B cell (primary cell): ENCODE measurements at regions not wholly inside any gene's neighbourhood (a gene's known extent, or its start where the extent isn't known, plus 50 kb on each side); places are given as distances from the start of the nearest gene placed in this dataset.

Experiments used
- ATAC-seq: fragments of 200-7000 bp; cut with Tn5 transposase; one replicate; pipeline ENCODE4 v1.10.0; 2021; ENCODE audit warnings: low read depth, mild to moderate bottlenecking, moderate number of reproducible peaks, moderate library complexity
- CTCF ChIA-PET: fragments of 350-600 bp; sonication (Branson Sonifier 250); formaldehyde crosslinking; loops from one replicate; lab custom pipeline; 2021; ENCODE audit warnings: antibody characterized with exemption, inconsistent platforms; lab: Charles Lee
- POLR2A ChIA-PET: fragments of 350-600 bp; sonication (Branson Sonifier 250); formaldehyde crosslinking; loops from one replicate; lab custom pipeline; 2021; ENCODE audit warnings: antibody characterized with exemption; lab: Charles Lee
- DNase-seq: peaks from one replicate; pipeline ENCODE4 v3.0.0; 2013
- H2AFZ ChIP-seq: 2 replicates; pipeline ENCODE4 v1.6.1; 2012; ENCODE audit warnings: mild to moderate bottlenecking, low read depth, low read length; ENCODE audit not compliant: insufficient read depth, poor library complexity, severe bottlenecking
- H3K27ac ChIP-seq, 2 donors: 1 replicate in 1 of 2; 2 replicates in 1 of 2; pipeline ENCODE4 v1.5.1; 2012 to 2013; ENCODE audit warnings: low read length in 2 of 2, mild to moderate bottlenecking in 2 of 2, moderate library complexity in 1 of 2
- H3K27me3 ChIP-seq, 4 experiments: fragments of 200-600 bp in 1 of 4; sonication (generic) in 1 of 4; replicated peaks in 1 of 4; 1 replicate in 2 of 4; 2 replicates in 2 of 4; pipeline versions ENCODE4 v1.6.1 to v1.7.0; 2013 to 2016; ENCODE audit warnings: low read length in 3 of 4, mild to moderate bottlenecking in 2 of 4, mixed read lengths in 1 of 4, moderate library complexity in 1 of 4; ENCODE audit not compliant: insufficient read depth in 4 of 4, control insufficient read depth in 3 of 4; ENCODE audit errors: control extremely low read depth in 1 of 4
- H3K36me3 ChIP-seq, 2 experiments: replicated peaks in 1 of 2; 1 replicate in 1 of 2; 2 replicates in 1 of 2; pipeline versions ENCODE4 v1.6.1 to v1.7.1; 2013; ENCODE audit warnings: low read length in 1 of 2; ENCODE audit not compliant: insufficient read depth in 2 of 2, control insufficient read depth in 1 of 2; ENCODE audit errors: control extremely low read depth in 1 of 2, extremely low read depth in 1 of 2
- H3K4me1 ChIP-seq, 2 donors: fragments of 200-600 bp in 1 of 2; sonication (generic) in 1 of 2; 1 replicate in 1 of 2; 2 replicates in 1 of 2; pipeline versions ENCODE4 v1.5.1 to v1.6.1; 2013 to 2017; ENCODE audit warnings: low read length in 2 of 2; ENCODE audit not compliant: control insufficient read depth in 2 of 2, insufficient read depth in 2 of 2
- H3K4me2 ChIP-seq: replicated peaks from 2 replicates; pipeline ENCODE3; 2012; ENCODE audit warnings: mild to moderate bottlenecking, low read depth, low read length; ENCODE audit not compliant: poor library complexity, severe bottlenecking
- H3K4me3 ChIP-seq, 5 experiments: fragments of 200-600 bp in 1 of 5; sonication (generic) in 1 of 5; 1 replicate in 3 of 5; 2 replicates in 2 of 5; pipeline versions ENCODE4 v1.5.1 to v1.7.0; 2011 to 2016; ENCODE audit warnings: low read length in 4 of 5, mild to moderate bottlenecking in 4 of 5, low read depth in 2 of 5, control low read depth in 1 of 5, moderate library complexity in 1 of 5; ENCODE audit not compliant: insufficient read depth in 1 of 5; ENCODE audit errors: control extremely low read depth in 1 of 5, extremely low read depth in 1 of 5
- H3K79me2 ChIP-seq: fragments of 200-600 bp; sonication (generic); one replicate; pipeline ENCODE4 v1.6.0; 2016; ENCODE audit warnings: low read length; ENCODE audit not compliant: control insufficient read depth, insufficient read depth
- H3K9ac ChIP-seq: fragments of 200-600 bp; sonication (generic); 2 replicates; pipeline ENCODE4 v1.6.1; 2017; ENCODE audit warnings: mild to moderate bottlenecking, low read length, moderate library complexity
- H3K9me3 ChIP-seq, 3 donors: one replicate each; pipeline versions ENCODE4 v1.6.1 to v1.7.1; 2013; ENCODE audit warnings: low read length in 2 of 3; ENCODE audit not compliant: control insufficient read depth in 2 of 3, insufficient read depth in 1 of 3; ENCODE audit errors: control extremely low read depth in 1 of 3
- H4K20me1 ChIP-seq: 2 replicates; pipeline ENCODE4 v1.6.0; 2012; ENCODE audit warnings: mild to moderate bottlenecking, low read length; ENCODE audit not compliant: insufficient read depth, control insufficient read depth, poor library complexity, severe bottlenecking
- H3K27ac Mint-ChIP-seq: one replicate; pipeline ENCODE4 v1.8.0; 2021; ENCODE audit warnings: mixed read lengths
- H3K27me3 Mint-ChIP-seq: one replicate; pipeline ENCODE4 v1.8.0; 2021; ENCODE audit warnings: mixed read lengths
- H3K4me1 Mint-ChIP-seq: one replicate; pipeline ENCODE4 v1.8.0; 2021; ENCODE audit warnings: mixed read lengths
- H3K4me3 Mint-ChIP-seq: one replicate; pipeline ENCODE4 v1.8.0; 2021; ENCODE audit warnings: mixed read lengths
- H3K9me3 Mint-ChIP-seq: one replicate; pipeline ENCODE4 v1.8.0; 2022; ENCODE audit warnings: mixed read lengths; ENCODE audit not compliant: insufficient read depth
- CTCF ChIP-seq: fragments of 200-600 bp; IDR thresholded peaks from one replicate; pipeline ENCODE4 v1.8.0; 2022; ENCODE audit warnings: antibody characterized with exemption, mild to moderate bottlenecking
- EZH2 ChIP-seq: IDR thresholded peaks from 2 replicates; pipeline ENCODE4 v1.6.1; 2012; ENCODE audit warnings: borderline replicate concordance, low read depth, mild to moderate bottlenecking, moderate library complexity, low read length; ENCODE audit not compliant: insufficient read depth, poor library complexity, severe bottlenecking
- WGBS: methylation state at CpG from one replicate; pipeline ENCODE4 v1.1.5; 2013; ENCODE audit warnings: missing lambda C conversion rate; ENCODE audit not compliant: insufficient coverage; 5-methylcytosine and 5-hydroxymethylcytosine counted together
- intact Hi-C: fragments of 100-400 bp; cut with micrococcal nuclease; formaldehyde crosslinking; loops from one replicate; pipeline ENCODE4 v1.10.0; 2022

GRCh38 chr17:79298799-79299198, 224.2 kb downstream of the ENGASE start:
- ChIA-PET POLR2A (interaction anchor here (0.9 kb wide), 1 partner anchor 102 kb away, joined by 3 read pairs; no protein-coding TSS in a partner anchor), CTCF (no interaction called here)
- H3K27me3 ChIP-seq, result peaks cover 0 to 12% (median 3%) of the 10 kb centered on the region in 4 experiments
- Mint-ChIP-seq H3K9me3 (no peaks in the 10 kb centered on the region), H3K27ac (no peak overlapping the region), H3K27me3 (peaks cover 35% of the 10 kb centered on the region), H3K4me3 (no peak overlapping the region), H3K4me1 (peaks cover 4% of the 10 kb centered on the region)
- DNase-seq, result no peak
- H3K36me3 ChIP-seq, result no peaks in the 10 kb centered on the region
- H3K79me2 ChIP-seq, result no peaks in the 10 kb centered on the region
- no peak overlapping the region for H3K4me2 ChIP-seq
- intact Hi-C loops, result loop anchor here (10.0 kb wide), 1 partner anchor 46 kb away; no protein-coding TSS in a partner anchor
- peaks cover 4 to 7% of the 10 kb centered on the region in 2 donors for H3K4me1 ChIP-seq
- no peak overlapping the region for H3K27ac ChIP-seq
- H3K9me3 ChIP-seq, result peaks cover 0 to 15% (median 0%) of the 10 kb centered on the region in 3 donors
- H2AFZ ChIP-seq, result no peak overlapping the region
- no peak overlapping the region for H3K4me3 ChIP-seq
- no peak overlapping the region for H3K9ac ChIP-seq
- no peak for ATAC-seq
- TF ChIP-seq CTCF (no peak), EZH2 (no peak)
- no peaks in the 10 kb centered on the region for H4K20me1 ChIP-seq
- 97% methylated on average over 10 of the region's 12 CpGs for WGBS

GRCh38 chr17:79296243-79296642, 221.6 kb downstream of the ENGASE start:
- ATAC-seq (no peak), DNase-seq (no peak)
- no peak overlapping the region for H2AFZ ChIP-seq
- peaks cover 0 to 12% (median 4%) of the 10 kb centered on the region in 4 experiments for H3K27me3 ChIP-seq
- no peaks in the 10 kb centered on the region for H4K20me1 ChIP-seq
- H3K9me3 ChIP-seq, result peaks cover 0 to 16% (median 0%) of the 10 kb centered on the region in 3 donors
- no peak overlapping the region for H3K27ac ChIP-seq
- intact Hi-C loops, result loop anchor here (10.0 kb wide), 1 partner anchor 49 kb away; no protein-coding TSS in a partner anchor
- H3K4me3 Mint-ChIP-seq, result no peak overlapping the region
- H3K4me1 ChIP-seq, result no peaks in the 10 kb centered on the region
- H3K36me3 ChIP-seq, result no peaks in the 10 kb centered on the region
- H3K79me2 ChIP-seq, result no peaks in the 10 kb centered on the region
- no peak overlapping the region for H3K4me3 ChIP-seq
- ChIA-PET CTCF (no interaction called here), POLR2A (no interaction called here)
- no peak for TF ChIP-seq CTCF
- no peak for TF ChIP-seq EZH2
- no peak overlapping the region for H3K9ac ChIP-seq
- no peaks in the 10 kb centered on the region for H3K4me1 Mint-ChIP-seq
- peaks cover 36% of the 10 kb centered on the region for H3K27me3 Mint-ChIP-seq
- no peak overlapping the region for H3K4me2 ChIP-seq
- H3K27ac Mint-ChIP-seq, result no peak overlapping the region
- 95% methylated on average over 3 of the region's 7 CpGs for WGBS
- H3K9me3 Mint-ChIP-seq, result no peaks in the 10 kb centered on the region
